Upper lobe of left lung (tissue), 4 donors: ENCODE measurements at regions not wholly inside any gene's neighbourhood (a gene's known extent, or its start where the extent isn't known, plus 50 kb on each side); places are given as distances from the start of the nearest gene placed in this dataset.
"Not testable (repeated sequence)": the region's sequence is repeated elsewhere in the genome, so short reads cannot be mapped to it uniquely, and the experiment has no call there.

Source experiments
- EP300 ChIP-seq, 4 donors: sonication (generic); formaldehyde crosslinking; IDR thresholded peaks; one replicate each; pipeline ENCODE4 v1.5.1; 2017; ENCODE audit warnings: antibody characterized with exemption in 4 of 4, control low read depth in 2 of 4
- POLR2A ChIP-seq, 4 donors: fragments of 450-650 bp; IDR thresholded peaks; one replicate each; pipeline ENCODE4 v1.5.1; 2016 to 2017; ENCODE audit warnings: antibody characterized with exemption in 4 of 4, mild to moderate bottlenecking in 2 of 4
- POLR2AphosphoS5 ChIP-seq, 2 donors: sonication (generic); formaldehyde crosslinking; IDR thresholded peaks; one replicate each; pipeline ENCODE4 v1.5.1; 2017; ENCODE audit warnings: antibody characterized with exemption in 2 of 2
- TF ChIP-seq, protein P1 (sequence below), 6 experiments: fragments of 450-650 bp in 4 of 6; fragments of 200-600 bp in 2 of 6; sonication (generic) in 2 of 6; IDR thresholded peaks; one replicate each; pipeline ENCODE4 v1.5.1; 2016 to 2019; ENCODE audit warnings: antibody characterized with exemption in 6 of 6

DNA sequence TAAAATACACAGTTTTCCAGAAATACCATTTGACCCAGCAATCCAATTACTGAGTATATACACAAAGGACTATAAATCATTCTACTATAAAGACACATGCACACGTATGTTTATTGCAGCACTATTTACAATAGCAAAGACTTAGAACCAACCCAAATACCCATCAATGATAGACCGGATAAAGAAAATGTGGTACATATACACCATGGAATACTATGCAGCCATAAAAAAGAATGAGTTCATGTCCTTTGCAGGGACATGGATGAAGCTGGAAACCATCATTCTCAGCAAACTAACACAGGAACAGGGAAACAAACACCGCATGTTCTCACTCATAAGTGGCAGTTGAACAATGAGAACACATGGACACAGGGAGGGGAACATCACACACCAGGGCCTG lies 495.4 kb upstream of the NRP1 start:
- TF ChIP-seq, protein P1, sequence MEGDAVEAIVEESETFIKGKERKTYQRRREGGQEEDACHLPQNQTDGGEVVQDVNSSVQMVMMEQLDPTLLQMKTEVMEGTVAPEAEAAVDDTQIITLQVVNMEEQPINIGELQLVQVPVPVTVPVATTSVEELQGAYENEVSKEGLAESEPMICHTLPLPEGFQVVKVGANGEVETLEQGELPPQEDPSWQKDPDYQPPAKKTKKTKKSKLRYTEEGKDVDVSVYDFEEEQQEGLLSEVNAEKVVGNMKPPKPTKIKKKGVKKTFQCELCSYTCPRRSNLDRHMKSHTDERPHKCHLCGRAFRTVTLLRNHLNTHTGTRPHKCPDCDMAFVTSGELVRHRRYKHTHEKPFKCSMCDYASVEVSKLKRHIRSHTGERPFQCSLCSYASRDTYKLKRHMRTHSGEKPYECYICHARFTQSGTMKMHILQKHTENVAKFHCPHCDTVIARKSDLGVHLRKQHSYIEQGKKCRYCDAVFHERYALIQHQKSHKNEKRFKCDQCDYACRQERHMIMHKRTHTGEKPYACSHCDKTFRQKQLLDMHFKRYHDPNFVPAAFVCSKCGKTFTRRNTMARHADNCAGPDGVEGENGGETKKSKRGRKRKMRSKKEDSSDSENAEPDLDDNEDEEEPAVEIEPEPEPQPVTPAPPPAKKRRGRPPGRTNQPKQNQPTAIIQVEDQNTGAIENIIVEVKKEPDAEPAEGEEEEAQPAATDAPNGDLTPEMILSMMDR (IDR thresholded peaks at IDR 0.05): not testable (repeated sequence)
- TF ChIP-seq POLR2A, POLR2AphosphoS5, EP300 (IDR thresholded peaks at IDR 0.05): not testable (repeated sequence)
